GM12872 (cell line): ENCODE measurements at regions not wholly inside any gene's neighbourhood (a gene's known extent, or its start where the extent isn't known, plus 50 kb on each side); places are given as distances from the start of the nearest gene placed in this dataset.

Experiments used
- TF ChIP-seq, protein P1 (sequence below): IDR thresholded peaks from 3 replicates; pipeline ENCODE4 v1.5.1; 2011; ENCODE audit warnings: low read depth, mild to moderate bottlenecking, low read length, moderate library complexity; ENCODE audit not compliant: insufficient read depth

DNA sequence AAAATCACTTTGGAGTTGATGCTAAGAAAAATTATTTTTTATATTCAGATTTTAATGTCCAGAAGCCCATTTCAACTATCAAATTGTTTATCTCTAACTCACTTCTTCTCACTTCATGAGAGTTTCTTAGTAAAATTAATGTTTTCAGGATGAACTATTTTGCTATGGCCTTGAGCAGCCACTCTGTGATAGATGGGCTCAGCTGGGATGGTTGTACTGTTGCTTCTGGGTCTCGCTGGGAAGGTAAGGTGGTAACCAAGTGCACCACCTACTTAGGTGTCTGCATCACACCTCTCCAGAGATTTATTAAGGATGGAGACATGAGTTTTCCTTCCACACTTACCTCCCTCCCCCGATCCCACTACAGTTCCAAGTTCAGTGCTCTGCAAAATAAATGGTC, 110.3 kb upstream of the ATP2B2 start:
- TF ChIP-seq, protein P1, sequence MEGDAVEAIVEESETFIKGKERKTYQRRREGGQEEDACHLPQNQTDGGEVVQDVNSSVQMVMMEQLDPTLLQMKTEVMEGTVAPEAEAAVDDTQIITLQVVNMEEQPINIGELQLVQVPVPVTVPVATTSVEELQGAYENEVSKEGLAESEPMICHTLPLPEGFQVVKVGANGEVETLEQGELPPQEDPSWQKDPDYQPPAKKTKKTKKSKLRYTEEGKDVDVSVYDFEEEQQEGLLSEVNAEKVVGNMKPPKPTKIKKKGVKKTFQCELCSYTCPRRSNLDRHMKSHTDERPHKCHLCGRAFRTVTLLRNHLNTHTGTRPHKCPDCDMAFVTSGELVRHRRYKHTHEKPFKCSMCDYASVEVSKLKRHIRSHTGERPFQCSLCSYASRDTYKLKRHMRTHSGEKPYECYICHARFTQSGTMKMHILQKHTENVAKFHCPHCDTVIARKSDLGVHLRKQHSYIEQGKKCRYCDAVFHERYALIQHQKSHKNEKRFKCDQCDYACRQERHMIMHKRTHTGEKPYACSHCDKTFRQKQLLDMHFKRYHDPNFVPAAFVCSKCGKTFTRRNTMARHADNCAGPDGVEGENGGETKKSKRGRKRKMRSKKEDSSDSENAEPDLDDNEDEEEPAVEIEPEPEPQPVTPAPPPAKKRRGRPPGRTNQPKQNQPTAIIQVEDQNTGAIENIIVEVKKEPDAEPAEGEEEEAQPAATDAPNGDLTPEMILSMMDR = no peak

DNA sequence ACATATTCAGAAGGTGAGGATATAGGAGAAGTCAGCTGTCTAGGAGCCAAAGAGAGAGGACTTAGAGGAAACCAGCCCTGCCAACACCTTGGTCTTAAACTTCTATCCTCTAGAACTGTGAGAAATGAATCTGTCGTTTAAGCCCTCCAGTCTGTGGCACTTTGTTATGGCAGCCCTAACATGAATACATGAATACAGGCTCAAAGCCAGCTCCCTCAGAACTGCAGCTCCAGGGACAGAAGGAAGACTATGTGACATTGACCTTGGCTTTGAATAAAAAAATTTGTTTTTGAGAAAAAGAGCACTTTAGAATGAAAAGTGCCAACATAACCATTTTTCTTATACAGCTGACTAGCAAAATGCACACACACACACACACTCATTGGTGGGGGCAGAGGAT, 110.9 kb upstream of the ATP2B2 start:
- TF ChIP-seq, protein P1 = no peak

DNA sequence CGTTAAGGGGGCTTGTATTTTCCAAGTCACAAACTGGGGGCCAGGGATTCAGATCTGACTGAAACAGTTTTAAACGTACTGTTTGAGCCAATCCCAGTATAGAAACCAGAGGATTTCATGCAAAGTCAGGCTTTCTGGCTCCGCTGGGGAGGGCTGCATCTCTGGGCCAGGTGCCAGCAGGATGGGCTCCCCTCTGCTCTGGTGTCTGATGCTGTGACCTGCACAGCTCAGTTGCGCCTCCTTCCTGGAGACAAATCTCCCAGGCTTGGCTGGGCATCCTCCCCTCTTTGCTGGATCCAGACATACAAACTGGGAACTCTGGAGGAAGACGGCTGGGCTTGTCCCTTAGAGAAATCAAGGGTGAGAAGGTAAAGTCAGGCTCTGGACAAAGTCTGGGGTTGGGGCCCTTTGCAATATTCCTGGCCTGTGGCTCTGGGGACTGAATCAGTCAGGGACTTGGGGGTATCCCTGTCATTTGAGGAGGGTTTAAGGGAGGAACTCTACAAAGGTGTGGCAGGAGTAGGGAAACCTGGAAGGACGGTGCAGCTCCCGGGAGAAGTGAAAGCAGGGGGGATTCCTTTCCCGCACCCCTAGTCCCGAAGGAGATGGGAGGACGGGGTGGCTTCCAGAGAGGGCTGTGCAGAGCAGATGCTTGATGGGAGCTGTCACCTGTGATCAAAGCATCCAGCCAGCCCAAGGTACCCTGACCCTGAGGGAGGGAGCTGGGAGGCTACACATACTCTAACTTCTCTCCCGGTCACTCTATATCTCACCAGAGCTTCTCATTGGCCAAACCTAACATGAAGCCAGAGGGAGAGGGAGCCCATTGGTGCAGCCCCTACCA, 114.8 kb upstream of the ATP2B2 start:
- TF ChIP-seq, protein P1 = no peak

DNA sequence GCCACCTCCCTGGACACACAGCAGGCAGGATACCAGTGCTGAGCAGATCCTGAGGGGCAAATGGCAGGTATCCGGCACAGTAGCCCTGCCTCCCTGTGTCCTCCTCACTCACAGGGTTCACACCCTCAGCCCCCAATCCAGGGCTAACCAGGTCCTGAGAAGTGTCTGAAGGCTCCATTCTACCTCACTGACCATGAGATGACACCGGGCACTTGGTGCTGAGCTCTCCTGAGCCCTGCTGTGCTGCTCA, 115.4 kb upstream of the ATP2B2 start:
- TF ChIP-seq, protein P1 = no peak

DNA sequence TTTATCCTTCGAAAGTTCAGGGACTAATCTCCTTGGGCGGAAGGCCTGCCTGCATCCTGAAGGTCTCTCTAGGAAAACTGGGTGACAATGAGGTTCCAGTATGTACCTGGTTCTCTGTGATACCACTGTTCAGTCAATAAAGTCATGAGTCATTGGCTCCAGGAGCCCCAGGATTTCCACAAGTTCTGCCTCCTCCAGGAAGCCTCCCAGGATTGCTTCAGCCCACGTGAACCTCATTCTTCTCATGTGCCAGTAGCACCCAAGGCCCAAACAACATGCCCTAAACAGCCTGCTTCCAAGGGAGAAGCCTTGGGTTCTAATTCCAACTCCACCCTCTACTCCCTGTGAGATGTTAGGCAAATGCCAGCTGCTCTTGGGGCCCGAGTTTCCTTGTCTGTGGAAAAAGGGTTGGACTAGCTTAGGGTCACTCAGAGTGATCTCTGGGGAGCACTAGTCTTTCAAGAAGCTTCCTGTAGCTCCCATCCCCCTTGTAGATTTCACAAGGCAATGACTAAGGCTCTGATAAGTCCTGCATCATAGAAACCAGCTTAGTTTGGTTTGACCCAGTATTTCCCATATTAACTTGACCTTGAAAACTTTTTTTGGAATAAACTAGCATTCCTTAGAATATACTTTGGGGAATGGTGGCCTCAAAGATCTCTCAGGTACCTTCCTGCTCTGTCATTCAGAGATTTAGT, 118.3 kb upstream of the ATP2B2 start:
- TF ChIP-seq, protein P1 = no peak

DNA sequence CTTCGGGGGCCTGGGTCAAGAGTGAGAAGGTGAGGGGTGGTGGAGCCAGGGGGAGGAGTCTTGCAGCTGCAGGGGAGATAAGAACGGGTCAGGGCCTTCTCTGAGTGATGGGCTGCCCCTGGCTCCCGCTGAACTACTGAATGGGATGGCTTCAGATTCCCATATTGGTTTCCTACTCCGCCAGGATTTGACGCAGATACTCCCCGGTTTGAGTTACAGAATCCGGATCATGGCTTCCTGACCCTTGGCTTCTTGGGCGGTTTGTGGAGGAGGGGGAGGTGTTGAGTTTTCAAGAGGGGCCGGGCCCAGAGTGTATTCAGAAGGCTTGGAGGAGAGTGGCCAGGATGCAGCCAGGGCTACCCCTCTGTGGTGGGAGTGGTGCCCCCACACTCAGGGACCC, 119.9 kb upstream of the ATP2B2 start:
- TF ChIP-seq, protein P1 = no peak

DNA sequence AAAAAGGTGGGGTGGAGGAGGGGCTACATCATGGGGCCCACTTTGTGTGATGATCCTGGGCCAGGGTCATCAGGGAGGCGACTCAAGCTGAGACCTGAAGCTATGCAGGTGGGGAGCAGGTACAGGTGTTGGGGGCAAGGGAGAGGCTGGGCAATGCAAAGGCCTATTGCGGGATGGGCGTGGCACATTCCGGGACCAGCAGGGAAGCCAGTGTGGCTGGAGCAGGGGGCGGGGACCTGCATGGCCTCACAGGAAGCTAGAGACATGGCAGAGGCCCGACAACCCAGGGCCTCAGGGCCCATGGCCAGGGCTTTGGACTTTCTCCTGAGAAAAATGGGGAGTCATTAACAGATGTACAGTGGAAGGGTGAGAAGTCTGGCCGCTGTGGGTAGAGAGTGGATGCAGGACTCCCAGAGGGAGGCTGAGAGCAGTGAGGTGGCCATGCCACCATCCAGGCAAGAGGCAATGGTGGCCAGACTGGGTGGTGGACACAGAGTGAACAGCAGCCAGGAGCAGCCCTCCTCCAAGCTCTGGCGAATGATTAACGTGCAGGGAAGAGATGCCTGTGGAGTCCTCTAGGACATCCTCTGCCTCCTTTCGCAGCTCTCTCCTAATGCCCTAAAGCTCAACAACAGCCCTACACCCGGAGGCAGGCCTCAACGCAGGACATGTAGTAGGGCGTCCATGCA, 122.6 kb upstream of the ATP2B2 start:
- TF ChIP-seq, protein P1 = no peak
